HG03064 (cell line): ENCODE measurements at regions not wholly inside any gene's neighbourhood (a gene's known extent, or its start where the extent isn't known, plus 50 kb on each side); places are given as distances from the start of the nearest gene placed in this dataset.
"Not testable (repeated sequence)": the region's sequence is repeated elsewhere in the genome, so short reads cannot be mapped to it uniquely, and the experiment has no call there.

ENCODE experiments used
- ATAC-seq: cut with Tn5 transposase; IDR thresholded peaks from one replicate; pipeline ENCODE4 v1.9.1; 2021; ENCODE audit warnings: low read depth; ENCODE audit not compliant: unreplicated experiment

DNA sequence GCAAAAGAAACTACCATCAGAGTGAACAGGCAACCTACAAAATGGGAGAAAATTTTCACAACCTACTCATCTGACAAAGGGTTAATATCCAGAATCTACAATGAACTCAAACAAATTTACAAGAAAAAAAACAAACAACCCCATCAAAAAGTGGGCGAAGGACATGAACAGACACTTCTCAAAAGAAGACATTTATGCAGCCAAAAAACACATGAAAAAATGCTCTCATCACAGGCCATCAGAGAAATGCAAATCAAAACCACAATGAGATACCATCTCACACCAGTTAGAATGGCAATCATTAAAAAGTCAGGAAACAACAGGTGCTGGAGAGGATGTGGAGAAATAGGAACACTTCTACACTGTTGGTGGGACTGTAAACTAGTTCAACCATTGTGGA lies 170.1 kb downstream of the MEX3B start:
- ATAC-seq, result not testable (repeated sequence)

DNA sequence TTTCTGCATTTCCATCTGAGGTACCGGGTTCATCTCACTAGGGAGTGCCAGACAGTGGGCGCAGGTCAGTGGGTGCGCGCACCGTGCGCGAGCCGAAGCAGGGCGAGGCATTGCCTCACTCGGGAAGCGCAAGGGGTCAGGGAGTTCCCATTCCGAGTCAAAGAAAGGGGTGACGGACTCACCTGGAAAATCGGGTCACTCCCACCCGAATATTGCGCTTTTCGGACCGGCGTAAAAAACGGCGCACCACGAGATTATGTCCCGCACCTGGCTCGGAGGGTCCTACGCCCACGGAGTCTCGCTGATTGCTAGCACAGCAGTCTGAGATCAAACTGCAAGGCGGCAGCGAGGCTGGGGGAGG lies 175.1 kb downstream of the MEX3B start:
- not testable (repeated sequence) for ATAC-seq

- ATAC-seq, result not testable (repeated sequence)
These were observed 175.6 kb downstream of the MEX3B start for GRCh38 chr15:81870062-81870745.

GRCh38 chr15:81869161-81869954 lies 176.5 kb downstream of the MEX3B start:
- no peak for ATAC-seq

GRCh38 chr15:81865850-81866537 lies 179.8 kb downstream of the MEX3B start:
- ATAC-seq, result peak; percentile 92

DNA sequence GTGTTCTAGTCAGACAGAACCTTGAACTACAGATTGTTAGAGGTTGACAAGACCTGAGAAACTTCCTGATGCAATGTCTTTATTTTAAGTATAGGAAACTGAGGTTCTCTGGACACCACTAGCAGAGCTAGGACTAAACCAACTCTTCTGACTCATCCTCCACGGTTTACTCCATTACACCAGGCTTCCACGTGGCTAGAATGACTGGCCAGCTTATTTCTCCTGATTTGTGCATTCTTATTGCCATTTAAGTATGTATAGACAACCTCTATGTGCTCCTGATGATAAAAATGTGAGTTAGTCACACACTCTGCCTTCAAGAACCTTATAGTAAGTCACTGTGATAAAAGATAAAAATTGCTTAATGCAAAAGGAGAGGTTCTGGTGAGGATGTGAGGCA lies 182.7 kb downstream of the MEX3B start:
- no peak for ATAC-seq

DNA sequence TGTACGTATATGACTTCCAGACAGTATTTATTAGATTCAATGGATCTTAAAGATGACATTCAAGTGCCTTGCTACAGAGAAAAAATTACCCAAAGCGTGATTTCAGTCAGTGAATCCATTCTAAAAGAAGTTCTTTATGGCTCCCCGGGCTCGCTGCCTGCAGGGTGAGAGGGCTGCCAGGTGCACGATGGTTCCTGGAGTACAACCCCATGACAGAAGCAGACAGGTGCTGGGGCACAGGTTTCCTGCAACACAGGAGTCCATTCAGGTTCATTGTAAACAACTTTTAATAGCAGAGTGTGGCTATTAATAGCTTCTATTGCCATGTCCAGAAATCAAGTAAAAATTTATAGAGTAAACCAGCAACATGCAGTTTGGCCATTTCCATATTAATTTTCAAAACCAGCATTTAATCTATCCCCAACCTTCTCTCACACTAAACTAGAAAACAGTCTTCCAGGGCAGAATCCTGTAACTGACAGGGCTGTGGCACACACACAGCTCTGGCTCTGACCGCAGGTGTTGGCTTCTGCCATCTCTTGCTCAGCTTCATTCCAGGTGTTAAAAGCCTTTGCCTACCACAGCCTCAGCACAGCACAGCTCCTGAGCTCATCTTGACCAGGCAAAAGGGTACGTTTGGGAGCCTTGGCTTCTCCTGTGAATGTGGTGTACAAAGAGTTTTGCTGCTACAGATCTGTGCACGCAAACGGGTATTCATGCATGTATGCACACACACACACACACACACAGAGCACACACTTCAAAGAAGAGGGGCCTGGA lies 185.9 kb downstream of the MEX3B start:
- ATAC-seq, result no peak

DNA sequence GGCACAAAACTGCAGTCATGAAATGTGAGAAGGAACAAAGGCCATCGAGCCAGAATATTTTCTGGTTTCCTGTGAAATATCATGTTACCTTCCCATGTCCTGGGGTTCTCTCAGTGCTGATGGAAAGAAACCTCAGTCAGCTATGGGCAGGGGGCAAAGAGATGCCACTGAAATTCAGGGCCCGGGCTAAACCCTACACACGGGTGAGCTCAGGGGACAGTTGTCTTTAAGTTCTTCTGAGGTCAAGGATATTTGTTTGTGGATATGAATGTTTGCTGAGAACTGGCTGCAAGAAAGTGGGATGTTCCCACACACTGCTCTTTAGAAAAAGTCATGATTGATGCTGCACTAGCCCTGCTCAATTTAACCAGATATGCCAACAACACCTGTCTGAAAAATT lies 187.2 kb downstream of the MEX3B start:
- no peak for ATAC-seq

GRCh38 chr15:81858136-81858535 lies 187.7 kb downstream of the MEX3B start:
- ATAC-seq, result no peak

DNA sequence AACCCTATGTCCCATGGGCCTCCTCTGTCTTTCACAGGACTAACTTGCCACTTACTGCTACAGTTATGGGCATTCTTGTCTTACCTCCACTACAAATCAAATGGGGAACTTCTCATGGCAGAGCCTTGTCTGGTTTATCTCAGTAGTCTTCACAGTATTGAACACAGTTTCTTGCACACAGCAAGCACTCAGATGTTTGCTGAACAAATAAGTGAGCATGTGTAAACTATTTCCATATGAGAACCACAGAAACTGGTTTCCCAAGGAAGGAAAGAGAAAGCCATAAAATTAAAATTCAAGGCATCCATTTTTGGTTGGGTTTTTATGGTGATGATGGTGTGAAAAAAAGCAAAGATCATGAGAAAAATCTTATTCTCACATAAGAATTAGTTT lies 189.2 kb downstream of the MEX3B start:
- ATAC-seq, result no peak

DNA sequence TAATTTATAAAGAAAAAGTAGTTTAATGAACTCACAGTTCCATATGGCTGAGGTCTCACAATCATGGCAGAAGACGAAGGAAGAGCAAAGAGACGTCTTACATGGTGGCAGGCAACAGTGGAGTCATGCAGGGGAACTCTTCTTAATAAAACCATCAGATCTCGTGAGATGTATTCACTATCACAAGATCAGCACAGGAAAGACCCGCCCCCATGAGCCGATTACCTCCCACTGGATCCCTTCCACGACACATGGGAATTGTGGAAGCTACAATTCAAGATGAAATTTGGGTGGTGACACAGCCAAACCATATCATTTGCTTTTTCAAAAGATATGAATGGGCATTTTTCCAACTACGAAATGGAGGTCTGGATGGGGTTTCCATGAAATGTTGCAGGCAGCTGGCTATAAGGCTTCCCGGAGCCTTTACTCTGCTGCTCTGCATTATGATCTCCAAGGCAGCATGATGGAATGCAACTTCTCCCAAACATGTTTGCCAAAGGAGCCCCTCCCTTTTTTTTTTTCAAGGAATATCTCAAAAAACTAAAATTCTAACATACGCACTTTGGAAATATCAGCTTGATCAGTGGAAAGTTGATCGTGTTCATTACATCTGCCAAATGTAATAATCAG lies 189.7 kb downstream of the MEX3B start:
- ATAC-seq, result no peak

GRCh38 chr15:81853150-81853748 lies 192.6 kb downstream of the MEX3B start:
- no peak for ATAC-seq

DNA sequence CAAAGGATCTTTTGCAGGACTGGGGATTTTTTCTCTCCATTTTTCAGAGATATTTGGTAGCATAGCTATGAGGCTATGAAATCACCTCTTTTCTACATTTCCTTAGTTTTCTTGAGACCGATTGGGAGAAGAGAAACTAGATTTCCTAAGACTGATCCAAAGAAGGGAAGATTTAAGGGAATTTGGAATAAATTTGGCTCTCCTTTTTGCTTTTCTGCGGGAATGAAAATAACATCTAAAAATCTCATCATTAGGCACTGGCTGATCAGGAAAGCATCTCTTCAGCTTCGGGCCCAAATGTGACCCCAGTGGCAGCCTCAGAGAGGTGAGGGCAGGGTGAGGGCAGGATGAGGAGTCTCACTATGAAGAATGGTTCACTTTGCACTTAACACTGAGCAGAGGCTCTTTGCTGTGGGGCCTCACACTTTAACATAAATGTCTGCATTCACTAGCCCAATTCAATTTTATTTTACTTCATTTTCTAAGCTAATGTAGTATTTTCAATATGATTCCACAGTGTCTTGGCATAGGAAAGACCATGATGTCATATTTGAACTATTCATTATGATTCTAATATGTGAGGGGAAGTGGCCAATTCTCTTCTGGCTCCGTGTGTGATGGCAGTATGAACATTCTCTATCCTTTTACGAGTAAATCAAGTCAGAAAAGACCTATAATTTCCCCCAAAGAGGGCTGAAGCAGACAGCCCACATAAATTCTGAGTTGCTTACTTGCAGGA lies 193.2 kb downstream of the MEX3B start:
- ATAC-seq, result no peak

- ATAC-seq, result no peak
These were observed 194.1 kb downstream of the MEX3B start for GRCh38 chr15:81851757-81852156.

DNA sequence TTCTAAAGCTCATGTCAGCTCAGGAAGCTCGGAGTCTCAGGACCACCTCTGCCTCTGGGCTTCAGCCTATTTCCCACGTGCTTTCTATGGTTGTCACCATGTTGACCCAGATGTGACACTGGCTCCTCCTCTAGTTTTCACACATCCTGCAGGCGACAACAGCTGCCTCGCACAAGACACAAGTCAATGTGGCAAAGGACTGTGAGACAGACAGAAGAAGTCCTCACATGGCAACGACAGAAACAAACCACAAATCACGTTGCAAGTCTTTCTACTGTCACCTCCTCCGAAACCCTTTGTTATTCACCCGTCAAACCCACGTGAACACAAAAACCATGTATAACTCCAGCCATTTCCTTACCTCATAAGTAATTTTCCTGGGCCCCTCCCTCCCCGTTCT lies 194.5 kb downstream of the MEX3B start:
- ATAC-seq, result no peak

- no peak for ATAC-seq
These were observed 196.5 kb downstream of the MEX3B start for GRCh38 chr15:81849289-81849688.

GRCh38 chr15:81848701-81849100 lies 197.1 kb downstream of the MEX3B start:
- no peak for ATAC-seq

DNA sequence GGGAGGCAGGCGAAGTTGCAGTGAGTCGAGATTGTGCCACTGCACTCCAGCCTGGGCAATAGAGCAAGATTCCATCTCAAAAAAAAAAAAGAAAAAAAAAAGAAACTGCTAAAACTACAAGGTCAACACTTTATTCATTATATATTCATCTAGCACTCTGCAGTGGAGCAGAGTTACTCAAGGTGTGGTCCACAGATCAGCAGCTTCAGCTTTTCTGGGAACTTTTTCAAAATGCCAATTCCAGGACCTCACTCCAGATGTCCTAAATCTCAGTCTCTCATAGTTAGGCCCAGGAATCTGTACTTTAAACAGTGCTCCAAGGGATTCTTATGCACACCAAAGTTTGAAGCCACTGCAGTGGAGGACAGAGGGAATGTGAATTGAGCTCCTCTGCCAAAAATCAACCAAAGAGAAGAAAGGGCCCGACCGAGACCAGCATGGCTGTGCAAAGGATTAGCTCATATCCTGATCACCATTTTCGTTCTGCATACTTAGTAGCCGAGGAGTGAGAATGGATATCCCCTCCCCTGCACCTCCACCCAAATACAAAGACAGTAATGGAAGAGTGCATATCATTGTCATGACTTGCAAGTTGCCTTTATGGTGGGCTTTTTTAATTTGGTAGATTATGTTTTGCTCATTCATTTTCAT lies 201.9 kb downstream of the MEX3B start:
- ATAC-seq, result no peak

DNA sequence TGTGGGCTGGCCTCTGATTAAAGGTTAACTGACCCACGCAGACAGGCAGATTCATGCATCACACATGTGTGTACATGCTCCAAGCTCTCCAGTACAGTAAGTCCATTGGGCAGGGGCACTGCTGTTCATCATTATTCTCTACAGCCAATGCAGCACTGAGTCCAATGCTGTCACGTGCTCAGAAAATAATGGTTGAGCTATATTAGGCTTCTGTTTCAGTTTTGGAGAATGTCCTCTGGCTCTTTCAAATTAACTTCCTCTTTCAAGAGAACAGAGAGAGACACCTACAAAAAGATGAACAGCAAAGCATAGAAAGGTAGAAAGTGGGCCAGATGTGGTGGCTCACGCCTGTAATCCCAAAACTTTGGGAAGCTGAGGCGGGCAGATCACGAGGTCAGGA lies 202.6 kb downstream of the MEX3B start:
- ATAC-seq, result no peak
